ENCODE measurements at regions not wholly inside any gene's neighbourhood (a gene's known extent, or its start where the extent isn't known, plus 50 kb on each side); places are given as distances from the start of the nearest gene placed in this dataset.

- H2AK5ac ChIP-seq (ENCODE audit: low read depth, low read length), result no peak overlapping the region
- H3K4me2 ChIP-seq (ENCODE audit: low read depth, low read length), result no peak overlapping the region
- intact Hi-C loops (cut with micrococcal nuclease) (no loop called here), in situ Hi-C loops (cut with MboI; ENCODE audit: low sequenced_read_pairs) (no loop called here), dilution Hi-C loops (cut with HindIII; ENCODE audit: low sequenced_read_pairs, unreplicated experiment) (no loop called here)
- no peak overlapping the region for H4K5ac ChIP-seq (ENCODE audit: low read depth, low read length)
- no CpG with 5 or more reads among the region's 5 CpGs for WGBS, 2 experiments (ENCODE audit: extremely low coverage in 2 of 2, insufficient read length in 1 of 2)
- no peak overlapping the region for H3K18ac ChIP-seq (ENCODE audit: low read depth, low read length)
- H3K9me3 ChIP-seq (ENCODE audit: control insufficient read depth, insufficient read depth, low read length), result peaks cover 8% of the 10 kb centered on the region
- CTCF ChIA-PET, result no interaction called here
- H3K23ac ChIP-seq (ENCODE audit: low read depth, low read length), result no peak overlapping the region
- H3K56ac ChIP-seq (ENCODE audit: extremely low read depth, insufficient read depth, low read length), result no peak overlapping the region
- H4K8ac ChIP-seq (ENCODE audit: low read depth in 2 of 2, low read length in 2 of 2), result no peak overlapping the region
- no peak overlapping the region for H3K4me3 ChIP-seq (ENCODE audit: insufficient read depth, low read depth, low read length)
- no peak overlapping the region for H2AK9ac ChIP-seq (replicated peaks; ENCODE audit: low read depth, low read length, poor library complexity)
- no peak overlapping the region for H3K27ac ChIP-seq (ENCODE audit: insufficient read depth, low read length)
- H3K14ac ChIP-seq (replicated peaks; ENCODE audit: low read depth, low read length), result no peak overlapping the region
- no peaks in the 10 kb centered on the region for H3K79me1 ChIP-seq (ENCODE audit: low read depth in 1 of 2, low read length in 2 of 2)
- H3K9me1 ChIP-seq (ENCODE audit: insufficient read depth, low read length), result no peaks in the 10 kb centered on the region
- no peak overlapping the region for H4K91ac ChIP-seq (ENCODE audit: insufficient read depth, low read depth, low read length)
- no TSS peak for BruUV-seq (replicated peaks)
- H2BK20ac ChIP-seq (ENCODE audit: low read depth, low read length), result no peak overlapping the region
- no peak overlapping the region for H2BK120ac ChIP-seq (ENCODE audit: low read depth, low read length)
- POLR2A ChIA-PET (ENCODE audit: unreplicated experiment), result no interaction called here
- no peak for ATAC-seq (ENCODE audit: low read depth)
- no peak overlapping the region for H2BK5ac ChIP-seq (ENCODE audit: low read depth, low read length, poor library complexity, severe bottlenecking)
- no peak overlapping the region for H3K9ac ChIP-seq (ENCODE audit: low read depth, low read length)
- no peak overlapping the region for H3K4ac ChIP-seq (ENCODE audit: low read depth, low read length)
- H4K20me1 ChIP-seq (ENCODE audit: insufficient read depth, low read length), result no peaks in the 10 kb centered on the region
- H3K36me3 ChIP-seq (ENCODE audit: control insufficient read depth, insufficient read depth, low read length), result no peaks in the 10 kb centered on the region
- no peaks in the 10 kb centered on the region for H3K27me3 ChIP-seq (ENCODE audit: control insufficient read depth, insufficient read depth, low read length)
- TF ChIP-seq MXI1 (IDR thresholded peaks at IDR 0.05; ENCODE audit: borderline replicate concordance, low read depth, low read length) (no peak), MAZ (IDR thresholded peaks at IDR 0.05; ENCODE audit: borderline replicate concordance, low read depth, low read length) (no peak), MAFK (IDR thresholded peaks at IDR 0.05; ENCODE audit: low read depth, low read length) (no peak), SMC3 (IDR thresholded peaks at IDR 0.05; ENCODE audit: low read depth, low read length) (no peak), BHLHE40 (IDR thresholded peaks at IDR 0.05; ENCODE audit: low read depth, low read length) (no peak), CEBPB (IDR thresholded peaks at IDR 0.05; ENCODE audit: low read depth, low read length) (no peak), RAD21 (IDR thresholded peaks at IDR 0.05; ENCODE audit: low read length) (no peak), USF2 (IDR thresholded peaks at IDR 0.05; ENCODE audit: low read depth, low read length) (no peak), FOS (IDR thresholded peaks at IDR 0.05; ENCODE audit: low read depth, low read length) (no peak), POLR2A (IDR thresholded peaks at IDR 0.05; ENCODE audit: low read depth, low read length) (no peak), NFE2L2 (IDR thresholded peaks at IDR 0.05; ENCODE audit: low read depth, low read length) (no peak), RCOR1 (IDR thresholded peaks at IDR 0.05; ENCODE audit: insufficient replicate concordance, low read length) (no peak), ELK1 (IDR thresholded peaks at IDR 0.05; ENCODE audit: borderline replicate concordance, low read depth, low read length) (no peak), CHD1 (IDR thresholded peaks at IDR 0.05; ENCODE audit: low read depth, low read length) (no peak), RFX5 (IDR thresholded peaks at IDR 0.05; ENCODE audit: low read depth, low read length) (no peak)
- DNase-seq, result no peak
- H3K4me1 ChIP-seq (ENCODE audit: control insufficient read depth, insufficient read depth, low read length), result no peaks in the 10 kb centered on the region
- H2AFZ ChIP-seq (replicated peaks; ENCODE audit: low read length, poor library complexity), result no peak overlapping the region
- H2BK15ac ChIP-seq (ENCODE audit: low read depth, low read length), result no peak overlapping the region
Measured at GRCh38 chr9:85444243-85444642, 297.5 kb downstream of the AGTPBP1 start.
